Keratinocyte (primary cell): ENCODE measurements at regions not wholly inside any gene's neighbourhood (a gene's known extent, or its start where the extent isn't known, plus 50 kb on each side); places are given as distances from the start of the nearest gene placed in this dataset.

ENCODE experiments used
- DNase-seq: peaks from one replicate; pipeline ENCODE4 v3.0.0-alpha.2; 2011; ENCODE audit warnings: low read depth, missing footprints, low spot score
- FAIRE-seq: peaks from 2 replicates; lab custom pipeline; 2011; peaks lifted over from hg19 to GRCh38; lab: Jason Lieb, UNC
- H2AFZ ChIP-seq: 2 replicates; pipeline ENCODE4 v1.6.0; 2012; ENCODE audit warnings: low read length, control low read depth, inconsistent platforms; ENCODE audit not compliant: control insufficient read depth
- H3K27ac ChIP-seq: 2 replicates; pipeline ENCODE4 v1.5.1; 2011; ENCODE audit warnings: low read length; ENCODE audit not compliant: control insufficient read depth, insufficient read depth
- H3K27me3 ChIP-seq: 3 replicates; pipeline ENCODE4 v1.6.0; 2011; ENCODE audit warnings: low read length; ENCODE audit not compliant: control insufficient read depth, insufficient read depth; ENCODE audit errors: extremely low read depth
- H3K36me3 ChIP-seq, 2 experiments: 2 replicates in 1 of 2; 3 replicates in 1 of 2; pipeline ENCODE4 v1.5.1; 2011; ENCODE audit warnings: low read length in 2 of 2, mild to moderate bottlenecking in 1 of 2; ENCODE audit not compliant: control insufficient read depth in 2 of 2, insufficient read depth in 2 of 2; ENCODE audit errors: extremely low read depth in 1 of 2
- H3K4me1 ChIP-seq: 3 replicates; pipeline ENCODE4 v1.5.1; 2011; ENCODE audit warnings: low read length; ENCODE audit not compliant: control insufficient read depth, insufficient read depth; ENCODE audit errors: extremely low read depth
- H3K4me2 ChIP-seq: 3 replicates; pipeline ENCODE4 v1.6.0; 2011; ENCODE audit warnings: low read depth, low read length; ENCODE audit not compliant: control insufficient read depth, insufficient read depth; ENCODE audit errors: extremely low read depth
- H3K4me3 ChIP-seq, 3 experiments: fragments of 200-600 bp in 1 of 3; sonication (generic) in 1 of 3; 2 replicates in 2 of 3; 3 replicates in 1 of 3; pipeline ENCODE4 v1.5.1; 2011 to 2016; ENCODE audit warnings: low read length in 3 of 3, mild to moderate bottlenecking in 3 of 3, control low read depth in 2 of 3, inconsistent platforms in 1 of 3, low read depth in 1 of 3, mixed read lengths in 1 of 3, mixed run types in 1 of 3, moderate library complexity in 1 of 3; ENCODE audit not compliant: control insufficient read depth in 2 of 3, insufficient read depth in 2 of 3; ENCODE audit errors: extremely low read depth in 1 of 3
- H3K79me2 ChIP-seq: 2 replicates; pipeline ENCODE4 v1.6.0; 2012; ENCODE audit warnings: low read length; ENCODE audit not compliant: control insufficient read depth, insufficient read depth
- H3K9ac ChIP-seq: 3 replicates; pipeline ENCODE4 v1.6.0; 2011; ENCODE audit warnings: low read length; ENCODE audit not compliant: control insufficient read depth, insufficient read depth; ENCODE audit errors: extremely low read depth
- H3K9me1 ChIP-seq: 3 replicates; pipeline ENCODE4 v1.6.0; 2011; ENCODE audit warnings: low read length; ENCODE audit not compliant: control insufficient read depth, insufficient read depth; ENCODE audit errors: extremely low read depth
- H3K9me3 ChIP-seq: 2 replicates; pipeline ENCODE4 v1.5.1; 2012; ENCODE audit warnings: low read depth, low read length; ENCODE audit not compliant: control insufficient read depth
- H4K20me1 ChIP-seq: 3 replicates; pipeline ENCODE4 v1.6.0; 2011; ENCODE audit warnings: low read length; ENCODE audit not compliant: control insufficient read depth, insufficient read depth; ENCODE audit errors: extremely low read depth
- EZH2 ChIP-seq: IDR thresholded peaks from one replicate; pipeline ENCODE4 v1.6.1; 2012; ENCODE audit warnings: inconsistent platforms, mild to moderate bottlenecking, low read length, moderate library complexity
- dilution Hi-C: fragments of 300-500 bp; cut with MboI; formaldehyde crosslinking; loops from one replicate; pipeline ENCODE4 v1.7.0; 2020; ENCODE audit warnings: low sequenced_read_pairs; ENCODE audit not compliant: extremely low pct_ligation_motif_present
- TF ChIP-seq, protein P1 (sequence below), 3 experiments: IDR thresholded peaks in 1 of 3; conservative IDR thresholded peaks in 1 of 3; optimal IDR thresholded peaks in 1 of 3; 2 replicates in 2 of 3; 3 replicates in 1 of 3; pipeline versions ENCODE3 to v1.5.1; 2011; ENCODE audit warnings: low read length in 3 of 3, mild to moderate bottlenecking in 3 of 3, moderate library complexity in 2 of 3, control low read depth in 1 of 3, inconsistent platforms in 1 of 3; ENCODE audit not compliant: insufficient read depth in 2 of 3; ENCODE audit errors: extremely low read depth in 1 of 3

GRCh38 chr5:32506799-32507198, 62.3 kb upstream of the ZFR start:
- no peaks in the 10 kb centered on the region for H4K20me1 ChIP-seq
- no peak overlapping the region for H2AFZ ChIP-seq
- no peaks in the 10 kb centered on the region for H3K9me1 ChIP-seq
- no peak overlapping the region for H3K4me3 ChIP-seq
- H3K27ac ChIP-seq: peak overlapping the region; percentile 93
- peak overlapping the region; percentile 76 for H3K4me2 ChIP-seq
- DNase-seq (no peak), FAIRE-seq (peak; percentile 74)
- H3K9ac ChIP-seq: no peak overlapping the region
- no peaks in the 10 kb centered on the region for H3K9me3 ChIP-seq
- dilution Hi-C loops: no loop called here
- H3K4me1 ChIP-seq: peaks cover 41% of the 10 kb centered on the region
- H3K27me3 ChIP-seq: no peaks in the 10 kb centered on the region
- no peak for TF ChIP-seq EZH2
- TF ChIP-seq, protein P1, sequence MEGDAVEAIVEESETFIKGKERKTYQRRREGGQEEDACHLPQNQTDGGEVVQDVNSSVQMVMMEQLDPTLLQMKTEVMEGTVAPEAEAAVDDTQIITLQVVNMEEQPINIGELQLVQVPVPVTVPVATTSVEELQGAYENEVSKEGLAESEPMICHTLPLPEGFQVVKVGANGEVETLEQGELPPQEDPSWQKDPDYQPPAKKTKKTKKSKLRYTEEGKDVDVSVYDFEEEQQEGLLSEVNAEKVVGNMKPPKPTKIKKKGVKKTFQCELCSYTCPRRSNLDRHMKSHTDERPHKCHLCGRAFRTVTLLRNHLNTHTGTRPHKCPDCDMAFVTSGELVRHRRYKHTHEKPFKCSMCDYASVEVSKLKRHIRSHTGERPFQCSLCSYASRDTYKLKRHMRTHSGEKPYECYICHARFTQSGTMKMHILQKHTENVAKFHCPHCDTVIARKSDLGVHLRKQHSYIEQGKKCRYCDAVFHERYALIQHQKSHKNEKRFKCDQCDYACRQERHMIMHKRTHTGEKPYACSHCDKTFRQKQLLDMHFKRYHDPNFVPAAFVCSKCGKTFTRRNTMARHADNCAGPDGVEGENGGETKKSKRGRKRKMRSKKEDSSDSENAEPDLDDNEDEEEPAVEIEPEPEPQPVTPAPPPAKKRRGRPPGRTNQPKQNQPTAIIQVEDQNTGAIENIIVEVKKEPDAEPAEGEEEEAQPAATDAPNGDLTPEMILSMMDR (optimal IDR thresholded peaks at IDR 0.05 in 1 of 3, IDR thresholded peaks at IDR 0.05 in 1 of 3, conservative IDR thresholded peaks at IDR 0.05 in 1 of 3; ENCODE audit: extremely low read depth in 1 of 3, insufficient read depth in 2 of 3, low read length in 3 of 3): no peak
- H3K79me2 ChIP-seq: no peaks in the 10 kb centered on the region
- H3K36me3 ChIP-seq: no peaks in the 10 kb centered on the region

- no peaks in the 10 kb centered on the region for H3K79me2 ChIP-seq
- FAIRE-seq (peak; percentile 43), DNase-seq (no peak)
- no peaks in the 10 kb centered on the region for H4K20me1 ChIP-seq
- no peak overlapping the region for H3K4me3 ChIP-seq
- H3K27ac ChIP-seq: peak overlapping the region; percentile 61
- H3K36me3 ChIP-seq: no peaks in the 10 kb centered on the region
- peak overlapping the region; percentile 56 for H3K4me2 ChIP-seq
- TF ChIP-seq, protein P1 (optimal IDR thresholded peaks at IDR 0.05 in 1 of 3, IDR thresholded peaks at IDR 0.05 in 1 of 3, conservative IDR thresholded peaks at IDR 0.05 in 1 of 3; ENCODE audit: extremely low read depth in 1 of 3, insufficient read depth in 2 of 3, low read length in 3 of 3): no peak
- no peak for TF ChIP-seq EZH2
- no peaks in the 10 kb centered on the region for H3K9me3 ChIP-seq
- peaks cover 41% of the 10 kb centered on the region for H3K4me1 ChIP-seq
- no peaks in the 10 kb centered on the region for H3K9me1 ChIP-seq
- no peak overlapping the region for H2AFZ ChIP-seq
- H3K9ac ChIP-seq: no peak overlapping the region
- peaks cover 2% of the 10 kb centered on the region for H3K27me3 ChIP-seq
- dilution Hi-C loops: no loop called here
These were observed 61.7 kb upstream of the ZFR start for GRCh38 chr5:32506201-32506661.
